C1 segment of cervical spinal cord (tissue), 14 donors: ENCODE measurements at regions not wholly inside any gene's neighbourhood (a gene's known extent, or its start where the extent isn't known, plus 50 kb on each side); places are given as distances from the start of the nearest gene placed in this dataset.

Experiments used
- DNase-seq, 14 donors: peaks; one replicate each; lab custom pipeline; 2025; lab: John Stamatoyannopoulos, UW

- no peak for DNase-seq
These were observed 703.0 kb upstream of the LRFN5 start for GRCh38 chr14:40903709-40904108.

- DNase-seq = no peak
These were observed 707.2 kb upstream of the LRFN5 start for GRCh38 chr14:40899435-40899834.

- no peak for DNase-seq
These were observed 711.8 kb upstream of the LRFN5 start for GRCh38 chr14:40894846-40895245.

GRCh38 chr14:40889126-40889525 lies 717.5 kb upstream of the LRFN5 start:
- DNase-seq = no peak

- no peak for DNase-seq
These were observed 718.8 kb upstream of the LRFN5 start for GRCh38 chr14:40887912-40888311.

- DNase-seq = no peak
These were observed 736.4 kb upstream of the LRFN5 start for GRCh38 chr14:40870252-40870651.

- no peak for DNase-seq
These were observed 747.6 kb upstream of the LRFN5 start for GRCh38 chr14:40859055-40859454.

GRCh38 chr14:40855343-40855742 lies 751.3 kb upstream of the LRFN5 start:
- DNase-seq = no peak

GRCh38 chr14:40850191-40850590 lies 756.5 kb upstream of the LRFN5 start:
- DNase-seq = no peak

- DNase-seq = no peak
These were observed 759.2 kb upstream of the LRFN5 start for GRCh38 chr14:40847480-40847879.

- no peak for DNase-seq
These were observed 763.9 kb upstream of the LRFN5 start for GRCh38 chr14:40842816-40843215.

GRCh38 chr14:40841886-40842285 lies 764.8 kb upstream of the LRFN5 start:
- no peak for DNase-seq

GRCh38 chr14:40838601-40839000 lies 768.1 kb upstream of the LRFN5 start:
- DNase-seq = no peak

- DNase-seq = no peak
These were observed 800.2 kb upstream of the LRFN5 start for GRCh38 chr14:40806471-40806870.

- DNase-seq = no peak
These were observed 810.5 kb upstream of the LRFN5 start for GRCh38 chr14:40796168-40796567.

- no peak for DNase-seq
These were observed 821.8 kb upstream of the LRFN5 start for GRCh38 chr14:40784860-40785259.

GRCh38 chr14:40762685-40763084 lies 844.0 kb upstream of the LRFN5 start:
- no peak for DNase-seq

- no peak for DNase-seq
These were observed 844.5 kb upstream of the LRFN5 start for GRCh38 chr14:40762177-40762576.

GRCh38 chr14:40760704-40761103 lies 846.0 kb upstream of the LRFN5 start:
- DNase-seq = no peak

- no peak for DNase-seq
These were observed 848.6 kb upstream of the LRFN5 start for GRCh38 chr14:40758076-40758475.

- DNase-seq = no peak
These were observed 849.2 kb upstream of the LRFN5 start for GRCh38 chr14:40757376-40757950.

GRCh38 chr14:40733206-40733605 lies 873.5 kb upstream of the LRFN5 start:
- DNase-seq = no peak

- no peak for DNase-seq
These were observed 879.6 kb upstream of the LRFN5 start for GRCh38 chr14:40727107-40727506.

GRCh38 chr14:40713387-40713786 lies 893.3 kb upstream of the LRFN5 start:
- no peak for DNase-seq
